Posterior vena cava (tissue), 2 donors: ENCODE measurements at regions not wholly inside any gene's neighbourhood (a gene's known extent, or its start where the extent isn't known, plus 50 kb on each side); places are given as distances from the start of the nearest gene placed in this dataset.

Source experiments
- DNase-seq: peaks from one replicate; pipeline ENCODE4 v3.0.0-alpha.2; 2020; ENCODE audit warnings: low spot score
- intact Hi-C, 2 donors: fragments of 100-400 bp; cut with DNase I; formaldehyde crosslinking; loops; one replicate each; pipeline versions ENCODE4 v1.14.1 to v1.14.2; 2022 to 2023
- donor health status: DM: yes; HTN: yes; CAD: no.
- donor health status: DM: yes; HTN: yes; CAD: no.

DNA sequence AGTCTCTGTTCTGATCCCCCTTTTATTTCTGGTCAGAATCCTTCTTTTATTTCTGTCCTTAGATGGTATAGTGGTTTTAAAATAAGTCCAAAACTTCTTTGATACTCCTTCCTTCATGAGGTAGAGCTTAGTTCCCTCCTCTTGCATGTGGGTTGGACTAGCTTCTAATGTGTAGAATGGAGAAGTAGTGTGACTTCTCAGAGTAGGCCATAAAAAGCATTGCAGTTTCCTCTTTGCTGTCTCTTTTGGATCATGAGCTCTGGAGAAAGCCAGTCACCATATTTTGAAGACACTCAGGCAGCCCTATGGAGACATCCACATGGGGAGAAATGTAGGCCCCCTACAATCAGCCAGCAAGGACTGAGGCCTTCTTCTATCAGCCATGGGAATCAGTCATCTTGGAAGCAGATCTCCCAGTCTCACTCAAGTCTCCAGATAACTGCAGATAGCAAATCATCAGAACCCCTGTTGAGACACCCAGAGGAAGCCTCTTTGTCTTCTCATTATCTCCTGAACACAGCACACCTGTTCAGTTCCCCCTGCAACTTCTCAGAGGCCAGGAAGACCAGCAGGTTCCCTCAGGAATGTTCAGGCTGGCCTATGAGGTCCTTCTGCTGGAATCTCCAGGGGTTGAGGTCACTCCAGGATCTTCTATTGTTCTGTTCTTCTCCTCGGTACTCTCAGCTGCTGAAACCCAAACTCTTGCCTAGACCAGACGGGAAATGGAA lies 511.9 kb upstream of the ZMIZ1 start:
- no peak for DNase-seq
- intact Hi-C loops: no loop called here

DNA sequence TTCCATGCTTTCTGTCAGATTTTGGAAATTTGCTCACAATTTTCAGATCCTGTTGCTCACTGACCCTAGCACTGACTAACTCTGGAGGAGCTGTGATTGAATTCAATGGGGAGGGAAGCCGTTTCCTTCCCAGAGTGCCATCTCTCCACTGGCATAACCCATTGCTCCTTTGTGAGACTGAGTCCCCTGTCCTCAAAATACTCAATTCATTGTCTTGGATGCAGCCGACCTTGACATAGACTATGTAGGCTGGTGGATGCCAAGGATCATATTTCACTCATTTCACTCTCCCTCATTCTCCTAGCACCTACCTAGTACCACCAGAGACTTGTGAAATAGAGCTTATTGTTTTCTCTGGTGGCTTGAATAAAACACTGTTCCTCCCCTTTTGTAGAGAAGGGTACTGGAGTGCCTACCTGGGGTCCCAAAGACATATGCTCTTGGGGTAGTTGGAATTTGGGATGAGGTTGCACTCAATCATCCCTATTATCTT lies 511.3 kb upstream of the ZMIZ1 start:
- DNase-seq: no peak
- intact Hi-C loops: no loop called here

GRCh38 chr10:78559661-78560340 lies 509.0 kb upstream of the ZMIZ1 start:
- intact Hi-C loops: no loop called here
- DNase-seq: no peak

DNA sequence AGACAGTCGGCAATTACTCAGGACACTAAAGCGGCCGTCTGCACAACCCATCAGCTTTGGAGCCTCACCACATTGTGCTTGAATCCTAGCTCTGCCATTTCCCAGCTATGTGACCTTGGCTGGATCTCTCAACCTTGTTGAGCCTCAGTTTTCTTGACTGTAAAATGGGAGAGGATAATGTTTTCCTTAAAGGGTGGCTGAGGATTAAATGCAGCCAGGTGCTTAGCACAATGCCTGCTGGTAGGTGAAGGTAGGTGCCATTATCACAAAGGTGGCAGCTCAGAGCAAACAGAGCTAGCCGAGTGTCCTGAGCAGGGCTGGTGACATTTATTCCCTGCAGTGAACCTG lies 508.5 kb upstream of the ZMIZ1 start:
- no peak for DNase-seq
- intact Hi-C loops: no loop called here

- intact Hi-C loops: no loop called here
- DNase-seq: no peak
Measured at GRCh38 chr10:78563314-78563713, 505.5 kb upstream of the ZMIZ1 start.

GRCh38 chr10:78565841-78566240 lies 502.9 kb upstream of the ZMIZ1 start:
- intact Hi-C loops: loop anchor here in 1 of 2 donors (1.0 kb wide), 1 partner anchor 24 kb away; no protein-coding TSS in a partner anchor

GRCh38 chr10:78566284-78567111 lies 502.3 kb upstream of the ZMIZ1 start:
- DNase-seq: no peak

More at GRCh38 chr10:78565841-78566240, 502.9 kb upstream of the ZMIZ1 start:
- DNase-seq: no peak

DNA sequence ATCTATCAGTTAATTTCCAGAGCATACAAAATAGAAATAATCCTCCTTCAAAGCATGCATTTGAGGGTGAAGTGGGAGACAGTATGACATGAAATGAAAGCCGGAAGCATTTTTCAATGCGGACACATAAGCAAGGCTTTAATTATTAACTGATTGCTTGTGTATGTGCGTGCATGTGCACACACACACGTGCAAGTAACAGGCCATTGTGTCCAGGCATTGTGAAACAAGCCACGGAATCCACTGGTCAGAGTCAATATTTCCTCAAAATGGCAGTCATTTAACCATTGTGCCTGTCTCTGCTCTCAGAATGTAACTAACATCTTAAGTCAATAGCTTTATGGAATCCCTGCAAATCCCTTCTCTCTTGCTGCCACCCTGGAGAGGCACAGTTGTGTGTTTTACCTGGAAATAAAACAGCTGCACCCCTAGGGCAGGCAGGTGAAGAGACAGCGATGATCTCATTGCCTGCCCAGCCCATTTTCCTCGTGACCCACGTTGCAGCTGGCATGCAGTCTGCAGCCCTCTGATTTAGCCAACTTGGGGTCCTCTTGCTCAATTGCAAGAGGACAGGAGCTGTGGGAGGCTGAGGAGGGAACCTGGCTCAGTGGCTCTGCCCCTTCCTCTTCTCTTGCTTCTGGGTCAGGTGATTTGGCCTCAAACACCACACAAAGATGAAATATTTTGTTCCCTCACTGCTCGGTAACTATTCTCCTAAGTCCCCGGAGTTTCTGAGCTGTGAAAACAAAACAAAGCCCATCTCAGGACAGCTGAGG lies 500.9 kb upstream of the ZMIZ1 start:
- intact Hi-C loops: no loop called here

More at GRCh38 chr10:78566284-78567111, 502.3 kb upstream of the ZMIZ1 start:
- intact Hi-C loops: loop anchor here in 1 of 2 donors (1.0 kb wide), 1 partner anchor 24 kb away; no protein-coding TSS in a partner anchor

GRCh38 chr10:78568620-78569019 lies 500.1 kb upstream of the ZMIZ1 start:
- no peak for DNase-seq
- intact Hi-C loops: no loop called here

More for the DNA sequence above, 500.9 kb upstream of the ZMIZ1 start:
- no peak for DNase-seq

DNA sequence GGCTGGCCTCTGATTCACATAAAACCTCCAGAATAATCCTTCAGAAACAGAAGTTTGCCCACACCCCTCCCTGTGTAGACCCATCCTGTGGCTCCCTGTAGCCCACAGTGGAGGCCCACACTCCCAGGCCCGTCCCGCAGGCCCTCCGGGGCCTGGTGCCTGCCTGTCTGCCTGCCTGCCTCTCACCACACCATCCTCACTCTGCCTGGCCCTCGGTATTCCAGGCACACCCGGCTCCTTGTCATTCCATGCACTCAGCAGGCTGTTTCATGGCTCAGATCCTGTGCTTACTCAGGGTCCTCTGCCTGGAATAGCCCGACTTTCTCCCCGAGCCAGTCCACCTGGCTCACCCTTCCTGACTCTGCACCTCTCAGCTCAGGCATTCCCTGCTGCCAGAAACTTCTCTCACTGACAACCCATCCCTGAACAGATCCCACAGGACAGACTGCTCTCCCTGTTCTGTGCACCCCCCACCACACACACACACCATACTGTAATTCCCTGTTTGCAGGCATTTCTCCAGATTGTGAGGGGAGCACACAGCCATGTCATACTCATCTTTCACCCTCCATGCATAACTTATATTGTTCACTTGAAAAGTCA lies 498.0 kb upstream of the ZMIZ1 start:
- DNase-seq: no peak
- intact Hi-C loops: no loop called here

DNA sequence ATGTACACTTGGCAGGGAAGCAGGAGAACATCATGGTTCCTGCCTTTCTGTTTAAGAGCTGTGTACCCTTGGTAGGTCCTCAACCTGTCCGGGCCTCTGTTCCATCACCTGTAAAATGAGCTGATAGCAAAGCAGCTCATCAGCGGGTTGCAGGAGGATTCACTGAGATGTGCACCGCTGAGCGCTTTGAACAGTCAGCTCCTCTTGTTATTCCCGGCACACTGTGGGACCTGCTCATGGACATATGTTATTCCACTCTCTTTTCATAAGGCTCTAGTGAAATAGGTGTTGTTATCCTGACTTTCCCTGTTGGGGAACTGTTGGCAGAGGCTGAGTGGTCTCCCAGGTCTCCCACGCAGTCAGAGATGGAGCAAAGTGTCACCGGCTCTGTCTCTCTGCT lies 497.5 kb upstream of the ZMIZ1 start:
- no peak for DNase-seq
- intact Hi-C loops: no loop called here

- no peak for DNase-seq
Measured at GRCh38 chr10:78571891-78572290, 496.9 kb upstream of the ZMIZ1 start.

GRCh38 chr10:78572565-78572964 lies 496.2 kb upstream of the ZMIZ1 start:
- DNase-seq: no peak
- intact Hi-C loops: no loop called here

More at GRCh38 chr10:78571891-78572290, 496.9 kb upstream of the ZMIZ1 start:
- intact Hi-C loops: no loop called here

DNA sequence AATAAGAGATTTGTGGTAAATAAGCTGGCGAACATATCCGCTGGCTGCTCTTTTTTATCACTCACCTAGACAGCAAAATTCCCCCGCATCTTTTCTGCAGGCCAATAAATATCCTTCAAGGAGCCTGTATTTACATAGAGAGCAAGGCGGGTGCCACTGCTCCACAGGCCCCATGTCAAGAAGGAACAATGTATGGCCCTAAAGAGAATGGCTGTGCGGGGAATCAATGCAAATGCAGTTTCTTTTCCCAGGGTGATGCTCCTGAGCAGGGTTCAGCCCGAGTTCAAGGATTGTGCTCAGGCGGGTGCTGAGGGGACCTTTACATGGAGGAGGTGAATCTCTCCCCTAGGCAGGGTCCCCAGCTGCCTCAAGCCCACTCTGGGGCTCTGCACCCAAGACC lies 494.2 kb upstream of the ZMIZ1 start:
- intact Hi-C loops: no loop called here
- no peak for DNase-seq

GRCh38 chr10:78575400-78575799 lies 493.4 kb upstream of the ZMIZ1 start:
- no peak for DNase-seq
- intact Hi-C loops: no loop called here

DNA sequence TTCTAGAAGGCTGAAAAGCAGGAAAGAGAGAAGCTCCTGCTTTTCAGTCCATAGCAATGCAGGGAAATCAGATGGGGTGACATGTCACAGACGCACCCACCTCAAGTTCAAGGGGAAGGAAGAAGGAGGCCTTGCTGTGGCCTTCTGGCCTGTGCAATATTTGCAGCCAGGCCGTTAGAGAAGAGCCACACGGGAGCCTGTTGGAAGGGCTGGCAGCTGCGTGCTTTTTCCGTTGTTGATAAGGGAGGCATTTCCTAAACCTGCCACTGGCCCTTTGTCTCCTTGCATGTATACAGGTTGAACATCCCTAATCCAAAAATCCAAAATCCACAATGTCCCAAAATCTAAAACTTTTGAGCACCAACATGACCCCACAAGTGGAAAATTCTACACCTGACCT lies 492.5 kb upstream of the ZMIZ1 start:
- DNase-seq: no peak
- intact Hi-C loops: no loop called here

- no peak for DNase-seq
- intact Hi-C loops: no loop called here
Measured at GRCh38 chr10:78577712-78578111, 491.1 kb upstream of the ZMIZ1 start.

DNA sequence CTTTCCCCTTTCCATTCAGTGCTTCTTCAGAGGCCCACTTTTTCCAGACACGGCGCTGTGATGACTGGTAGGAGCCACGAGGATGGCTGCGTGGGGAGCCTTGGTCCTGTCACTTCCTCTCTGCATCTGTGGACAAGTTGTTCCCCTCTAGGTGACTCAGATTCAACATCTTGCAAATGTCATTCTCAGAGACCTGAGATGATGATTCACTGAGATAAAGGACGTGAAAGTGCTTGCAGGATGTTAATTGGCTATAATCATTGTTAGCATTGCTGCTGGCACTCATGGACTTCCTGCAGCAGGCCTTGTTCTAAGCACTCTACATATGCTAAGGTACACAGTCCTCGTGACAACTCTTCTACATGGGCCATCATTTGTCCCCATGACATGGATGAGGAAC lies 489.8 kb upstream of the ZMIZ1 start:
- no peak for DNase-seq
- intact Hi-C loops: no loop called here

GRCh38 chr10:78579576-78579975 lies 489.2 kb upstream of the ZMIZ1 start:
- intact Hi-C loops: no loop called here
- DNase-seq: no peak
